ENCODE measurements at regions not wholly inside any gene's neighbourhood (a gene's known extent, or its start where the extent isn't known, plus 50 kb on each side); places are given as distances from the start of the nearest gene placed in this dataset.
A peak's percentile ranks its signal among the peaks of the same experiment; 100 is the strongest.

- ChIA-PET POLR2A (interaction anchor here (0.7 kb wide), 2 partner anchors 23 to 203 kb away, joined by 3 read pairs; no protein-coding TSS in a partner anchor), CTCF (interaction anchor here (2.2 kb wide), 1 partner anchor 129 kb away, joined by 6 read pairs; no protein-coding TSS in a partner anchor)
- Mint-ChIP-seq H3K9me3 (ENCODE audit: low read depth) (no peaks in the 10 kb centered on the region), H3K4me1 (peaks cover 34% of the 10 kb centered on the region), H3K27me3 (no peaks in the 10 kb centered on the region), H3K4me3 (no peak overlapping the region), H3K27ac (no peak overlapping the region), H3K36me3 (ENCODE audit: low read depth) (no peaks in the 10 kb centered on the region)
- intact Hi-C loops (cut with DNase I, micrococcal nuclease) = no loop called here
- DNase-seq (no peak), ATAC-seq (no peak)
These were observed 246.8 kb downstream of the NFKBIZ start for GRCh38 chr3:102096066-102096465.

- Mint-ChIP-seq H3K36me3 (ENCODE audit: low read depth) (no peaks in the 10 kb centered on the region), H3K27ac (no peak overlapping the region), H3K9me3 (ENCODE audit: low read depth) (no peaks in the 10 kb centered on the region), H3K27me3 (no peaks in the 10 kb centered on the region), H3K4me1 (peaks cover 14% of the 10 kb centered on the region), H3K4me3 (no peak overlapping the region)
- intact Hi-C loops (cut with DNase I, micrococcal nuclease) = no loop called here
- no peak for DNase-seq
- ATAC-seq = no peak
- CTCF ChIA-PET = interaction anchor here (0.8 to 0.9 kb wide), 2 partner anchors 9 to 14 kb away, joined by 4 read pairs; no protein-coding TSS in a partner anchor
- POLR2A ChIA-PET = interaction anchor here (0.5 kb wide), 1 partner anchor 19 kb away, joined by 4 read pairs; no protein-coding TSS in a partner anchor
These were observed 249.0 kb downstream of the NFKBIZ start for GRCh38 chr3:102098130-102098885.

GRCh38 chr3:102099913-102100312, 250.6 kb downstream of the NFKBIZ start:
- intact Hi-C loops (cut with DNase I, micrococcal nuclease) = no loop called here
- H3K27me3 Mint-ChIP-seq = no peaks in the 10 kb centered on the region
- H3K27ac Mint-ChIP-seq = no peak overlapping the region
- no peaks in the 10 kb centered on the region for H3K9me3 Mint-ChIP-seq (ENCODE audit: low read depth)
- H3K36me3 Mint-ChIP-seq (ENCODE audit: low read depth) = no peaks in the 10 kb centered on the region
- ATAC-seq (no peak), DNase-seq (no peak)
- H3K4me1 Mint-ChIP-seq = peaks cover 4% of the 10 kb centered on the region
- CTCF ChIA-PET = interaction anchor here (1.2 kb wide), 1 partner anchor 130 kb away, joined by 3 read pairs; no protein-coding TSS in a partner anchor
- POLR2A ChIA-PET = no interaction called here
- no peak overlapping the region for H3K4me3 Mint-ChIP-seq

- H3K4me3 Mint-ChIP-seq = no peak overlapping the region
- DNase-seq (no peak), ATAC-seq (no peak)
- intact Hi-C loops (cut with DNase I, micrococcal nuclease) = no loop called here
- peaks cover 19% of the 10 kb centered on the region for H3K4me1 Mint-ChIP-seq
- H3K36me3 Mint-ChIP-seq (ENCODE audit: low read depth) = peaks cover 5% of the 10 kb centered on the region
- H3K27me3 Mint-ChIP-seq = no peaks in the 10 kb centered on the region
- no peak overlapping the region for H3K27ac Mint-ChIP-seq
- ChIA-PET POLR2A (interaction anchor here (0.6 kb wide), 2 partner anchors 41 to 60 kb away, joined by 4 to 6 read pairs; no protein-coding TSS in a partner anchor), CTCF (interaction anchor here (1.1 kb wide), 1 partner anchor 126 kb away, joined by 3 read pairs; no protein-coding TSS in a partner anchor)
- H3K9me3 Mint-ChIP-seq (ENCODE audit: low read depth) = peaks cover 4% of the 10 kb centered on the region
These were observed 253.1 kb downstream of the NFKBIZ start for GRCh38 chr3:102102394-102102793.

- Mint-ChIP-seq H3K36me3 (ENCODE audit: low read depth) (peaks cover 5% of the 10 kb centered on the region), H3K9me3 (ENCODE audit: low read depth) (peaks cover 7% of the 10 kb centered on the region), H3K27ac (no peak overlapping the region), H3K4me1 (peaks cover 19% of the 10 kb centered on the region), H3K4me3 (no peak overlapping the region), H3K27me3 (no peaks in the 10 kb centered on the region)
- CTCF ChIA-PET = no interaction called here
- ATAC-seq = no peak
- POLR2A ChIA-PET = no interaction called here
- intact Hi-C loops (cut with DNase I, micrococcal nuclease) = no loop called here
- no peak for DNase-seq
These were observed 254.7 kb downstream of the NFKBIZ start for GRCh38 chr3:102104033-102104432.

GRCh38 chr3:102105193-102105592, 255.9 kb downstream of the NFKBIZ start:
- ChIA-PET CTCF (no interaction called here), POLR2A (no interaction called here)
- Mint-ChIP-seq H3K4me1 (peaks cover 19% of the 10 kb centered on the region), H3K4me3 (no peak overlapping the region), H3K36me3 (ENCODE audit: low read depth) (peaks cover 5% of the 10 kb centered on the region), H3K27me3 (no peaks in the 10 kb centered on the region), H3K9me3 (ENCODE audit: low read depth) (peaks cover 7% of the 10 kb centered on the region), H3K27ac (no peak overlapping the region)
- DNase-seq (no peak), ATAC-seq (no peak)
- intact Hi-C loops (cut with DNase I, micrococcal nuclease) = no loop called here

GRCh38 chr3:102106416-102107097, 257.2 kb downstream of the NFKBIZ start:
- Mint-ChIP-seq H3K4me3 (no peak overlapping the region), H3K4me1 (peaks cover 19% of the 10 kb centered on the region), H3K27me3 (no peaks in the 10 kb centered on the region), H3K27ac (peak overlapping the region; percentile 58), H3K36me3 (ENCODE audit: low read depth) (peaks cover 5% of the 10 kb centered on the region), H3K9me3 (ENCODE audit: low read depth) (peaks cover 7% of the 10 kb centered on the region)
- ATAC-seq (peak; percentile 90), DNase-seq (peak; percentile 36)
- intact Hi-C loops (cut with DNase I, micrococcal nuclease) = loop anchor here in 1 of 2 experiments (1.0 kb wide), 1 partner anchor 13 kb away; no protein-coding TSS in a partner anchor
- POLR2A ChIA-PET = no interaction called here
- CTCF ChIA-PET = no interaction called here

GRCh38 chr3:102112704-102113230, 263.5 kb downstream of the NFKBIZ start:
- H3K27me3 Mint-ChIP-seq = no peaks in the 10 kb centered on the region
- ATAC-seq = no peak
- H3K9me3 Mint-ChIP-seq (ENCODE audit: low read depth) = peaks cover 5% of the 10 kb centered on the region
- H3K36me3 Mint-ChIP-seq (ENCODE audit: low read depth) = peaks cover 2% of the 10 kb centered on the region
- CTCF ChIA-PET = interaction anchor here (0.7 to 2.2 kb wide), 6 partner anchors 12 to 262 kb away, joined by 3 to 6 read pairs (median 3); no protein-coding TSS in a partner anchor
- DNase-seq = no peak
- POLR2A ChIA-PET = no interaction called here
- peaks cover 29% of the 10 kb centered on the region for H3K4me1 Mint-ChIP-seq
- no peak overlapping the region for H3K4me3 Mint-ChIP-seq
- H3K27ac Mint-ChIP-seq = no peak overlapping the region
- intact Hi-C loops (cut with DNase I, micrococcal nuclease) = no loop called here

- no peak overlapping the region for H3K4me3 Mint-ChIP-seq
- peaks cover 2% of the 10 kb centered on the region for H3K36me3 Mint-ChIP-seq (ENCODE audit: low read depth)
- H3K4me1 Mint-ChIP-seq = peaks cover 29% of the 10 kb centered on the region
- DNase-seq (no peak), ATAC-seq (peak; percentile 40)
- peak overlapping the region; percentile 51 for H3K27ac Mint-ChIP-seq
- intact Hi-C loops (cut with DNase I, micrococcal nuclease) = no loop called here
- H3K27me3 Mint-ChIP-seq = no peaks in the 10 kb centered on the region
- ChIA-PET POLR2A (interaction anchor here (0.8 kb wide), 1 partner anchor 49 kb away, joined by 3 read pairs; no protein-coding TSS in a partner anchor), CTCF (interaction anchor here (0.5 to 2.2 kb wide), 5 partner anchors 12 to 478 kb away, joined by 3 to 6 read pairs (median 3); no protein-coding TSS in a partner anchor)
- H3K9me3 Mint-ChIP-seq (ENCODE audit: low read depth) = peaks cover 2% of the 10 kb centered on the region
These were observed 264.2 kb downstream of the NFKBIZ start for GRCh38 chr3:102113421-102114041.

- H3K36me3 Mint-ChIP-seq (ENCODE audit: low read depth) = peaks cover 2% of the 10 kb centered on the region
- ATAC-seq = peak; percentile 97
- peaks cover 2% of the 10 kb centered on the region for H3K9me3 Mint-ChIP-seq (ENCODE audit: low read depth)
- peak; percentile 66 for DNase-seq
- no peak overlapping the region for H3K4me3 Mint-ChIP-seq
- peaks cover 32% of the 10 kb centered on the region for H3K4me1 Mint-ChIP-seq
- intact Hi-C loops (cut with DNase I, micrococcal nuclease) = no loop called here
- CTCF ChIA-PET = interaction anchor here (0.5 to 2.2 kb wide), 3 partner anchors 21 to 479 kb away, joined by 3 to 6 read pairs (median 3); no protein-coding TSS in a partner anchor
- no peaks in the 10 kb centered on the region for H3K27me3 Mint-ChIP-seq
- POLR2A ChIA-PET = interaction anchor here (0.8 kb wide), 1 partner anchor 48 kb away, joined by 3 read pairs; no protein-coding TSS in a partner anchor
- peak overlapping the region; percentile 66 for H3K27ac Mint-ChIP-seq
These were observed 265.1 kb downstream of the NFKBIZ start for GRCh38 chr3:102114264-102114979.
